ENCODE measurements at regions not wholly inside any gene's neighbourhood (a gene's known extent, or its start where the extent isn't known, plus 50 kb on each side); places are given as distances from the start of the nearest gene placed in this dataset.

DNA sequence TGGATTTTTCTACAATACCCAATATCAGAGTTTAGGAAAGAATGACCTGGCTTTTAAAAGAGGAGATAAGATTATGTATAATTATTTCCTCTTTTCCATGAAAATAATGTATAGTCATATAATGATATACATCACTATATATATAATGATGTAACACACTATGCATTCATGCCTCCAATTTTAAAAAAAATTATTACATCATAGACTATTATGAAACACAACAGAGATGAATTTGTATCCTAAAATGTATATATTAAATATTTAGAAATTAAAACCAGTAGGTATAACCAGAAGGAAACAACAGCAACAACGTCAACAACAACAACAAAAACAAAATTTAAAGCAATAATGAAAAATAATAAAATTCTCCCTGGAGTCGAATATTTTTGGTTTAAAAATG, 1856.5 kb upstream of the CDH6 start:
- no peaks in the 10 kb centered on the region for H3K27me3 ChIP-seq (ENCODE audit: control insufficient read depth, insufficient read depth, low read length)
- no peak overlapping the region for H3K4me3 ChIP-seq (ENCODE audit: low read depth, low read length)
- TF ChIP-seq, protein P1, sequence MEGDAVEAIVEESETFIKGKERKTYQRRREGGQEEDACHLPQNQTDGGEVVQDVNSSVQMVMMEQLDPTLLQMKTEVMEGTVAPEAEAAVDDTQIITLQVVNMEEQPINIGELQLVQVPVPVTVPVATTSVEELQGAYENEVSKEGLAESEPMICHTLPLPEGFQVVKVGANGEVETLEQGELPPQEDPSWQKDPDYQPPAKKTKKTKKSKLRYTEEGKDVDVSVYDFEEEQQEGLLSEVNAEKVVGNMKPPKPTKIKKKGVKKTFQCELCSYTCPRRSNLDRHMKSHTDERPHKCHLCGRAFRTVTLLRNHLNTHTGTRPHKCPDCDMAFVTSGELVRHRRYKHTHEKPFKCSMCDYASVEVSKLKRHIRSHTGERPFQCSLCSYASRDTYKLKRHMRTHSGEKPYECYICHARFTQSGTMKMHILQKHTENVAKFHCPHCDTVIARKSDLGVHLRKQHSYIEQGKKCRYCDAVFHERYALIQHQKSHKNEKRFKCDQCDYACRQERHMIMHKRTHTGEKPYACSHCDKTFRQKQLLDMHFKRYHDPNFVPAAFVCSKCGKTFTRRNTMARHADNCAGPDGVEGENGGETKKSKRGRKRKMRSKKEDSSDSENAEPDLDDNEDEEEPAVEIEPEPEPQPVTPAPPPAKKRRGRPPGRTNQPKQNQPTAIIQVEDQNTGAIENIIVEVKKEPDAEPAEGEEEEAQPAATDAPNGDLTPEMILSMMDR (IDR thresholded peaks at IDR 0.05; ENCODE audit: low read depth, low read length): no peak
- H3K9me3 ChIP-seq (ENCODE audit: control insufficient read depth, insufficient read depth, low read length): no peaks in the 10 kb centered on the region
- no peak for DNase-seq (ENCODE audit: low read depth, low spot score)
- no peak overlapping the region for H3K27ac ChIP-seq (ENCODE audit: low read depth, low read length)
- ChIA-PET CTCF (no interaction called here), POLR2A (no interaction called here)

DNA sequence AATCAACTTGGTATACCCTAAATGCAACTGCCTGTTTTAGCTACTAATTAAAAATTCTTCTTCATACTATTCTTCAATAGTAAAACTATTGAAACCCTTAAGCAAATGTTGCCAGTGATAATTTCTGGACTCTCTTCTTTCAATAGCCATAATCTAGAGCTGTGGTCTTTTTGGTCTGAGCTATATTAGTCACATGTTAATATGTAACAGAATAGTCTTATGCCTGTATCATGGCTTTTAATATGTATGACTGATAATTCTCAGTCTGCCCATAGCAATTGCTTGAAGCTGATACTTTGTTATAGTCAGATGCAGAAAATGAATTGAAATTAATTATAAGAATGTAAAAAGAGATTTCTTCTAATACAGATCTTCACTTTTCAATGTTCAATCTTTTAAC, 1871.9 kb upstream of the CDH6 start:
- POLR2A ChIA-PET: no interaction called here
- TF ChIP-seq, protein P1 (IDR thresholded peaks at IDR 0.05; ENCODE audit: low read depth, low read length): no peak
- Histone ChIP-seq H3K27me3 (ENCODE audit: control insufficient read depth, insufficient read depth, low read length) (no peaks in the 10 kb centered on the region), H3K27ac (ENCODE audit: low read depth, low read length) (no peak overlapping the region), H3K4me3 (ENCODE audit: low read depth, low read length) (no peak overlapping the region), H3K9me3 (ENCODE audit: control insufficient read depth, insufficient read depth, low read length) (peaks cover 5% of the 10 kb centered on the region; the same call in 1 of the 2 replicates)
- DNase-seq (ENCODE audit: low read depth, low spot score): no peak
- CTCF ChIA-PET: no interaction called here

DNA sequence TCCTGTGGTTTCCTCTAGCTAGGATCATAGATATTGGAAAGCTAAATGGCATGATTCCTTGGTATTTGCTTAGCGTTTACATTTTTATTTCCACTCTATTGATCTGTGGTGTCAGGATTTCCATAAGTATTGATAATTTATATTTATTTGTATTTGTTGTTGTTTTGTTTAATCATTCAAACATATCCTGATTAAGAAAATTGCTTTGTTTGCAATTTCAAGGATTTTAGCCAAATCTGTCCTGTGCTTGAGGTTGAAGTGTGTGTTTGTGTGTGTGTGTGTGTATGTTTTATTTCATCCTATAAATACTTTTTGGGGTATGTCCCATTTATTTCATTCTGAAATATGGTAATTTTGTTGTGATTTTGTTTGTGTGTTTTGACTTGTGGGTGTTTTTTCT, 1884.1 kb upstream of the CDH6 start:
- TF ChIP-seq, protein P1 (IDR thresholded peaks at IDR 0.05; ENCODE audit: low read depth, low read length): no peak
- H3K9me3 ChIP-seq (ENCODE audit: control insufficient read depth, insufficient read depth, low read length): no peaks in the 10 kb centered on the region; the same call in 1 of the 2 replicates
- no peak for DNase-seq (ENCODE audit: low read depth, low spot score)
- CTCF ChIA-PET: no interaction called here
- POLR2A ChIA-PET: no interaction called here
- H3K27ac ChIP-seq (ENCODE audit: low read depth, low read length): no peak overlapping the region
- no peaks in the 10 kb centered on the region for H3K27me3 ChIP-seq (ENCODE audit: control insufficient read depth, insufficient read depth, low read length)
- H3K4me3 ChIP-seq (ENCODE audit: low read depth, low read length): no peak overlapping the region

DNA sequence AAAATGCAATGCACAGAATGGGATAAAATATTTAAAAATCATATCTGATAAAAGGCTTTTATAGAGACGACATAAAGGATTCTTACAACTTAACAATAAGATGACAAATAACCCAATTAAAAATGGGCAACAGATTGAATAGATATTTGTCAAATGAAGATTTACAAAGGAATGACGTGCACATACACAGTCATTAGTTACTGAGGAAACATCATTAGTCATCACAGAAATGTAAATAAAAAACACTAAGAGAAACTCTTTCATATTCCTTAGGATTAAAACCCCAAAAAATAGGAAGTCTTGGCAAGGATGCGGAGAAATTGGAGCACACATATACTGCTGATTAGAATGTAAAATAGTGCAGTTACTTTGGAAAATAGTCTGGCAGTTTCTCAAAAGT, 1886.0 kb upstream of the CDH6 start:
- Histone ChIP-seq H3K27ac (ENCODE audit: low read depth, low read length) (no peak overlapping the region), H3K27me3 (ENCODE audit: control insufficient read depth, insufficient read depth, low read length) (no peaks in the 10 kb centered on the region), H3K9me3 (ENCODE audit: control insufficient read depth, insufficient read depth, low read length) (no peaks in the 10 kb centered on the region; the same call in 1 of the 2 replicates), H3K4me3 (ENCODE audit: low read depth, low read length) (no peak overlapping the region)
- ChIA-PET POLR2A (no interaction called here), CTCF (no interaction called here)
- TF ChIP-seq, protein P1 (IDR thresholded peaks at IDR 0.05; ENCODE audit: low read depth, low read length): no peak
- no peak for DNase-seq (ENCODE audit: low read depth, low spot score)

DNA sequence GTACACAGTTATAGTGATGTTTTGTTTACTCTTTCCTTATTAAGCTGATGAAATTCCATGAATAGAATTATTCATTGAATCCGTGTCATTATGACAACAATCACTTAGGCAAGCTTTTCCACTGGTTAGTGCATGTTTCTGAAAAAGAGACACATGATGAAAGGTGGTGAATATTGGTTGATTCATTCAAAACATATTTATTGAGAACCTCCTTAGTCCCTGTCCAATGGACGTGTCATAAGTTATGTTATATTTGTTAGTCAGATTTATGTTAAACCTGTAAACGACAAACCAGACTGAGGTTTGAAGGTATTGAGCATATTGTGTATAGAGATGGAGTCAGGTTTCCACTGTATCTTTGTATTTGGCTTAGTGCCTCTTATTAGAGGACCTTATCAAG, 1888.9 kb upstream of the CDH6 start:
- H3K9me3 ChIP-seq (ENCODE audit: control insufficient read depth, insufficient read depth, low read length): peaks cover 5% of the 10 kb centered on the region
- DNase-seq (ENCODE audit: low read depth, low spot score): no peak
- CTCF ChIA-PET: no interaction called here
- POLR2A ChIA-PET: no interaction called here
- H3K27me3 ChIP-seq (ENCODE audit: control insufficient read depth, insufficient read depth, low read length): no peaks in the 10 kb centered on the region
- TF ChIP-seq, protein P1 (IDR thresholded peaks at IDR 0.05; ENCODE audit: low read depth, low read length): no peak
- H3K27ac ChIP-seq (ENCODE audit: low read depth, low read length): no peak overlapping the region
- H3K4me3 ChIP-seq (ENCODE audit: low read depth, low read length): no peak overlapping the region
